Muscle layer of colon (tissue), 2 donors: ENCODE measurements at regions not wholly inside any gene's neighbourhood (a gene's known extent, or its start where the extent isn't known, plus 50 kb on each side); places are given as distances from the start of the nearest gene placed in this dataset.

Source experiments
- H3K27ac ChIP-seq: one replicate; pipeline ENCODE4 v1.7.0; 2013; ENCODE audit warnings: low read depth, mild to moderate bottlenecking, low read length, moderate library complexity
- H3K27me3 ChIP-seq, 2 donors: one replicate each; pipeline ENCODE4 v1.7.0; 2013; ENCODE audit warnings: low read length in 2 of 2, mild to moderate bottlenecking in 2 of 2; ENCODE audit not compliant: insufficient read depth in 2 of 2, control insufficient read depth in 1 of 2
- H3K36me3 ChIP-seq: one replicate; pipeline ENCODE4 v1.7.0; 2013; ENCODE audit warnings: mild to moderate bottlenecking, low read length; ENCODE audit not compliant: insufficient read depth
- H3K4me1 ChIP-seq: one replicate; pipeline ENCODE4 v1.7.0; 2013; ENCODE audit warnings: mild to moderate bottlenecking, low read length; ENCODE audit not compliant: insufficient read depth
- H3K4me3 ChIP-seq, 2 donors: one replicate each; pipeline ENCODE4 v1.7.0; 2013; ENCODE audit warnings: low read length in 2 of 2, low read depth in 1 of 2, mild to moderate bottlenecking in 1 of 2, moderate library complexity in 1 of 2
- H3K9ac ChIP-seq: one replicate; pipeline ENCODE4 v1.7.0; 2013; ENCODE audit warnings: low read length
- H3K9me3 ChIP-seq: one replicate; pipeline ENCODE4 v1.7.0; 2013; ENCODE audit warnings: mild to moderate bottlenecking, low read length
- donor health status: abdominal sarcoma.
- donor health status: Adenocarcinoma of cecum.

- Histone ChIP-seq H3K36me3 (peaks cover 10% of the 10 kb centered on the region), H3K27ac (no peak overlapping the region), H3K4me3 (no peak overlapping the region), H3K27me3 (no peaks in the 10 kb centered on the region), H3K9ac (no peak overlapping the region), H3K9me3 (no peaks in the 10 kb centered on the region), H3K4me1 (no peaks in the 10 kb centered on the region)
Measured at GRCh38 chr18:46268671-46269070, 164.5 kb downstream of the HAUS1 start.

- Histone ChIP-seq H3K27me3 (no peaks in the 10 kb centered on the region), H3K27ac (no peak overlapping the region), H3K4me3 (no peak overlapping the region), H3K36me3 (peaks cover 4% of the 10 kb centered on the region), H3K4me1 (no peaks in the 10 kb centered on the region), H3K9me3 (no peaks in the 10 kb centered on the region), H3K9ac (no peak overlapping the region)
Measured at GRCh38 chr18:46269275-46269674, 165.1 kb downstream of the HAUS1 start.

GRCh38 chr18:46271488-46271887 lies 167.3 kb downstream of the HAUS1 start:
- no peaks in the 10 kb centered on the region for H3K9me3 ChIP-seq
- no peak overlapping the region for H3K27ac ChIP-seq
- H3K27me3 ChIP-seq = no peaks in the 10 kb centered on the region
- no peak overlapping the region for H3K9ac ChIP-seq
- no peak overlapping the region for H3K4me3 ChIP-seq
- no peaks in the 10 kb centered on the region for H3K4me1 ChIP-seq
- no peaks in the 10 kb centered on the region for H3K36me3 ChIP-seq

GRCh38 chr18:46273861-46274260 lies 169.7 kb downstream of the HAUS1 start:
- H3K27ac ChIP-seq = no peak overlapping the region

GRCh38 chr18:46274266-46274665 lies 170.1 kb downstream of the HAUS1 start:
- H3K9ac ChIP-seq = no peak overlapping the region
- H3K27ac ChIP-seq = no peak overlapping the region
- H3K4me1 ChIP-seq = no peaks in the 10 kb centered on the region
- H3K4me3 ChIP-seq = no peak overlapping the region
- no peaks in the 10 kb centered on the region for H3K27me3 ChIP-seq
- H3K9me3 ChIP-seq = no peaks in the 10 kb centered on the region
- H3K36me3 ChIP-seq = no peaks in the 10 kb centered on the region

More at GRCh38 chr18:46273861-46274260, 169.7 kb downstream of the HAUS1 start:
- no peaks in the 10 kb centered on the region for H3K36me3 ChIP-seq
- H3K9ac ChIP-seq = no peak overlapping the region
- H3K9me3 ChIP-seq = no peaks in the 10 kb centered on the region
- no peaks in the 10 kb centered on the region for H3K27me3 ChIP-seq
- H3K4me3 ChIP-seq = no peak overlapping the region
- no peaks in the 10 kb centered on the region for H3K4me1 ChIP-seq

GRCh38 chr18:46275370-46275769 lies 171.2 kb downstream of the HAUS1 start:
- Histone ChIP-seq H3K4me1 (no peaks in the 10 kb centered on the region), H3K9me3 (no peaks in the 10 kb centered on the region), H3K27ac (no peak overlapping the region), H3K27me3 (no peaks in the 10 kb centered on the region), H3K9ac (no peak overlapping the region), H3K36me3 (no peaks in the 10 kb centered on the region), H3K4me3 (no peak overlapping the region)

- Histone ChIP-seq H3K27me3 (no peaks in the 10 kb centered on the region), H3K4me1 (no peaks in the 10 kb centered on the region), H3K36me3 (no peaks in the 10 kb centered on the region), H3K27ac (no peak overlapping the region), H3K9me3 (no peaks in the 10 kb centered on the region), H3K9ac (no peak overlapping the region), H3K4me3 (no peak overlapping the region)
Measured at GRCh38 chr18:46276748-46277147, 172.6 kb downstream of the HAUS1 start.

GRCh38 chr18:46278481-46279465 lies 174.6 kb downstream of the HAUS1 start:
- no peak overlapping the region for H3K9ac ChIP-seq
- no peak overlapping the region for H3K4me3 ChIP-seq
- no peaks in the 10 kb centered on the region for H3K36me3 ChIP-seq
- no peak overlapping the region for H3K27ac ChIP-seq
- H3K9me3 ChIP-seq = no peaks in the 10 kb centered on the region
- H3K4me1 ChIP-seq = no peaks in the 10 kb centered on the region
- no peaks in the 10 kb centered on the region for H3K27me3 ChIP-seq

- H3K4me3 ChIP-seq = no peak overlapping the region
Measured at GRCh38 chr18:46279673-46280072, 175.5 kb downstream of the HAUS1 start.

GRCh38 chr18:46281185-46282176 lies 177.3 kb downstream of the HAUS1 start:
- no peak overlapping the region for H3K27ac ChIP-seq

More at GRCh38 chr18:46279673-46280072, 175.5 kb downstream of the HAUS1 start:
- no peaks in the 10 kb centered on the region for H3K27me3 ChIP-seq
- no peak overlapping the region for H3K27ac ChIP-seq
- no peak overlapping the region for H3K9ac ChIP-seq
- H3K4me1 ChIP-seq = no peaks in the 10 kb centered on the region
- no peaks in the 10 kb centered on the region for H3K36me3 ChIP-seq
- no peaks in the 10 kb centered on the region for H3K9me3 ChIP-seq

GRCh38 chr18:46282177-46282570 lies 178.0 kb downstream of the HAUS1 start:
- Histone ChIP-seq H3K9me3 (no peaks in the 10 kb centered on the region), H3K36me3 (no peaks in the 10 kb centered on the region), H3K9ac (no peak overlapping the region), H3K27me3 (no peaks in the 10 kb centered on the region), H3K4me3 (no peak overlapping the region), H3K27ac (no peak overlapping the region), H3K4me1 (no peaks in the 10 kb centered on the region)

More at GRCh38 chr18:46281185-46282176, 177.3 kb downstream of the HAUS1 start:
- Histone ChIP-seq H3K27me3 (no peaks in the 10 kb centered on the region), H3K4me1 (no peaks in the 10 kb centered on the region), H3K36me3 (no peaks in the 10 kb centered on the region), H3K4me3 (no peak overlapping the region), H3K9ac (no peak overlapping the region), H3K9me3 (no peaks in the 10 kb centered on the region)
